GM19395 (cell line): ENCODE measurements at regions not wholly inside any gene's neighbourhood (a gene's known extent, or its start where the extent isn't known, plus 50 kb on each side); places are given as distances from the start of the nearest gene placed in this dataset.

Source experiments
- ATAC-seq: cut with Tn5 transposase; IDR thresholded peaks from one replicate; pipeline ENCODE4 v1.9.1; 2021; ENCODE audit warnings: mild to moderate bottlenecking, moderate library complexity; ENCODE audit not compliant: unreplicated experiment

DNA sequence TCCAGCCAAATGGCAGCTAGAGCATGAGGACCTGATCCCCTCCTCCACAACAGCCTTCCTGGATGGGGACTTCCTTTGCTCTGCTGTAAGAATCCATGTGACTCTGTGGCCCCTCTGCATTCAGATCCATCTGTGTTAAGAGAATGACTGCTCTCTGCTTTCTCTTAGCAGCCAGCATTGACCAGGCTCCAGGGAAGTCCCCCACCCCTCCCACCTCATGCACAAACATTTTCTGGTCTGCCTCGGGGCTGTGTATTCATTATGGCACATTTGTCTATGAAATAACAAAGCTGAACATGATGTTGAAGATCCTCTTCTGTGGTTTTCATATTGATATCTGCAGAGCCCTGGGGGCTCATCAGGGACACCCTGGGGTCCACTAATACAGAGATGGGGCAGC lies 201.7 kb downstream of the NUAK1 start:
- no peak for ATAC-seq

DNA sequence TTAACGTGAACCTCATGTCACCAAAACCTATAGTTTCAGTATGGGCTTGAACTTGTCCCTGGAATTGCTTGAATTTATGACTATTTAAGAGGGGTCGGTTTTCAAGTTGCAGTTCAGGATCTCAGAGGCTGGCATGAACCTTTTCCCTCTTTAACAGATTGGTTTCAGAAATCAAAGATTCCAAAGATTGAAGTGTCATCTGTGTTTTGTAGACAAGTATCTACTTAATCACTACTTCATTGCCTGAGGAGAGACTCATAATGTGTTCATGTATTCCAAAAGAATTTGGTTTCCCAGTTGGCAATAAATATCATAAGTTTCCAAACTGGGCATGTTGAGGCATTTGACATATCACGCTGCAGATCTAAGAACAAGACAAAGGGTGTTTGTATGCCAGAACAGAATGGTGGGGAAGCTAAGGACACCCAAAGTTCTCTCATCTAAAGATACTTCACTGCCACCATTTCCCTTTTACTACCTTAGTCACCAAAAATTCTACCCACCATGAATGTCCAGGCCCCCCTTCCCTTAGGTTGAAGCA lies 199.5 kb downstream of the NUAK1 start:
- ATAC-seq = no peak

DNA sequence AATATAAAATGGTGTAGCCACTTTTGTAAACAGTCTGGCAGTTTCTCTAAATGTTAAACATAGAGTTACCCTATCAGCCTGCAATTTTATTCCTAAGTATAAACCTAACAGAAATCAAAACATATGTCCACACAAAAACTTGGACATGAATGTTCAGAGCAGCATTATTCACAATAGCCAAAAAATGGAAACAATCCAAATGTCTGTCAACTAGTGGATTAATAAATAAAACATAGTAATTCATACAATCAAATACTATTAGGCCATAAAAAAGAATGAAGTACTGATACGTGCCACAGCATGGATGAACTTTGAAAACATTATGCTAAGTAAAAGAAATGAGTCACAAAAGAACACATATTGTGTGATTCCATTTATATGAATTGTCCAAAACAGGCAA lies 196.5 kb downstream of the NUAK1 start:
- no peak for ATAC-seq

DNA sequence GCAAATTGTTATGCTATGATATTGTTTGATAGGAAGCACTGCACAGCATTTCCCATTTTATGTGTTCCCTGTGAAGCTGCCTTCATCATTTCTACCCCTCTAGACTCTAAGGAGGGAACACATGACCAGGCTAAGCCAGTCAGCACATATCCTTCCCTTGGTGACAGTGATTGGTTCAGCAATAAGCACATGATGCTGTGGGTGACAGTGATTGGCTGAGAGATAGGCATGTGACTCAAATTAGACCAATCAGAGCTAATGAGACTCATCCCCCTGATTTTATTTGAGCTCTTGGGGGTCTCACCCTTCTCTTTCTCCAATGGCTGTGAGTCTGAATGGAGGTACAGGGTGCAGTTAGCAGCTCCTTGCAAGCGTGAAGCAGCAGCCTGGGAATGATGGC lies 195.2 kb downstream of the NUAK1 start:
- ATAC-seq = no peak

DNA sequence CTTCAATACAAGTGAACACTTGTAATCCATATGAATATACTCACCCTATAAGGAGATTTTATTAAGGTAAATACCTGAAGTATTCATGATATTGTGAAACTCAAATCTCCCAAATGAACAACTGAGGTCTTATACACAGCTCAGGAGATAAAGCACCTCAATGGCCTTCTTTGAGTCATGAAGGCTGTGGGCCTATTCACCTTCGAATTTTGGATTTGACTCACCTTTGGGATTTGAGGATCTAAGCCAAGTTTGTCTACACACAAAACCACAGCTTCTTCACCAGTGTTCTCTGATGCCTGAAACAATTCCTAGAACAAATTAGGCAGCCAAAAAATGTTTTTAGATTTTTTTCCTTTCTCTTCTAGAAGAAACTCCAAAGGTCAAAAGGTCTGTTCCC lies 194.1 kb downstream of the NUAK1 start:
- ATAC-seq = no peak

DNA sequence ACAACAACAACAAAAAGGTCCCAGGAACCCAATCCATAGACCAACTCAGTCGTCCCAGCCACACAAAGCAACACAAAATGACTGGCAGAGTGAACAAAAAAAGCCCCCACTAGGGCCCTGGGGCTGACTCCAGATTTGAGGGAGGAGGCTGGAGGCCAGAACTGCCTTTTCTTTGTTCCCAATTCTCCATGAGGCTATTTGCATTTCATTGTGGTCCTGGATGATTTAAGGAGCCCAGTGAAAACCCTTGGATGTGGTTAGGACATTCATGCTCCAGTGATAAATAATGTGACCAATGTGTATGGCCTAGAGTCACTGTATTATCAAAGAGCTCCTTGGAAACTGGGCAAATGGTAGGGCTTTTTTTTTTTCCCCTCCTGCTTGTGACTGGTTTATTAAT lies 192.9 kb downstream of the NUAK1 start:
- no peak for ATAC-seq

DNA sequence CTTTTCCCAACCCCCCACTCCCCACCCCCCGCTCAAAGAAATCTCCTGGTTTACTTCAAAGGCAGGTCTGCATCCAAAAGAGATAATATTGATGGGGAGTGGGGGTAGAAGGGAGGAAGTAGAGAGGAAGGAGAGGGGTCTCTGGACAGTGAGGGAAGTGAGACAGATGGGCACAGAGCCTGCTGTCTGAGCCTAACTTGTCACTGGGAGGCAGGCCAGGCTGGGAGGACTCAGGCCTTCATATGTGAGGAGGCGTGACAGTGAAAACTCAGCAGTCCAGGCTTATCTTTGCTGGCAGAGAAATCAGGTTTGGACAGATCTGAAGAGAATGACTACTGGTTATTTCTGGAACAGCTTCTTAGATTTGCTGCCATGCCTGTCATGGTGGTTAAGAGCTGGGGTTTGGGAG lies 192.3 kb downstream of the NUAK1 start:
- no peak for ATAC-seq

DNA sequence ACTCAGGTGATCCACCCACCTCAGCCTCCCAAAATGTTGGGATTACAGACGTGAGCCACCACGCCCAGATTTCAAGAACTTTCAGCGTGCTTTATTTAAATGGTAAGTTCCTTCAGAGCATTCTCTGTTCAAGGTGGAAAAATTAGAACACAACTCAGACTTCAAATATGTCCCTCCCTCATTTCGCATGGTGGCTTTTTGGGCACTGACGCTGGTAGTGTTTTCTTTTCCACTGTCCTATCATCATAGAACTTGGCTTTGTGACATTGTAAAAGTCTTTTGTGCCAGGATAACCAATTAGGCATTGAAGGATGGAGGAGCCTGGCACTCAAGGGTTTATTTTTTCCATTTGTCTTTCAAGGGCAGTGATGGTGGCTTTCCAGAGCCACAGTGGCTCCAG lies 190.8 kb downstream of the NUAK1 start:
- no peak for ATAC-seq

DNA sequence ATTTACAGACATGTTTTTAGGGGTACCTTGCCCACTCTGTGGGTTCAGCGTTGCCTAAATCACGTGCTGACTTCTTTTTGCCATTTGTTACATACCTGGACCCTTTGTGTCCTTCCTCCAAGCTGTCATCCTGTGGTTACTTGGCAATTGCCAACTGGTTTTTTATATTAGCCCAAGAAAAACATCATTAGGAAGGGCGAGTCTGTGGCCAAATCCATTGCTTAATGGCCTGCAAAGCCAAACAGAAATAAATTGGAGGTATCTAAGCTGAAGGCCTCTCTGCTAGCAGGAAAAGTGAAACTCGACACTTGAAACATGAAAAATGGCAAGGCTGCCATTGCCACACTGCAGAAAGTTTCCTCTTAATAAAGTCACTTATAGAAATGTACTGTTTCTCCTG lies 190.4 kb downstream of the NUAK1 start:
- no peak for ATAC-seq

DNA sequence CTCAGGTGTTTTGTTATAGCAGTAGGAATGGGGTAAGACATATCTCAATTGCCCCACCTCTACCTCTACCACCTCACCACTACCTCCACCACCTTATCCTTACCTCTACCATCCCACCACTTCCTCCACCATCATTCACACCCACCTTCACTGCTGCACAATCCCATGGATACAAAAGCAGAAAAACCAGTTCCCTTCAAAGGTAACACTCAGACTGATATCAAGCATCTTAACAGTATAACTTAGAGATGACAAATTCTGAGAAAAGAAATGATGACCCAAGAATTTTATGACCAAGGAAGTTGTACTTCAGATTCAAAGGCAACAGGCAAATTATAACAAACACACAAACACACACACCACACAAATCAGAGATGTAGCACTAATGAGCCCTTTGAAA lies 189.4 kb downstream of the NUAK1 start:
- no peak for ATAC-seq

DNA sequence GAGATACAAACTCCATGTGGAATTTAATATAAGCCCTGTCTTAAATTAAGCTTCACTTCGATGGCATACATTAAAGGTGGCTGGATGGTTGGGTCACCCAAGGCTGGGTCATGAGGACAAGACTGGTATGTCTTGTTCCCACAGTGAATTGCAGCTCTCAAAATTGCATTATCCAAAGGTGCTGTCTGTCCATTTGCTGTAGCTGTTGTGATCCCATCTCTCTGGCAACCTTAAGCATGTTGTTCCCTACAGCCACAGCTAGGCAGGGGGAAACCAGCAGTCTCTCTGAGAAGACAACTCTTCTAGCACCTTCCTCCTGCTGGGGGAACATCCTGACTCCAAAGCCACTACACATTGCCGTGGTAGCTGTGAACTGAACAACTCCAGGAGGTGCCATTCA lies 187.0 kb downstream of the NUAK1 start:
- no peak for ATAC-seq

DNA sequence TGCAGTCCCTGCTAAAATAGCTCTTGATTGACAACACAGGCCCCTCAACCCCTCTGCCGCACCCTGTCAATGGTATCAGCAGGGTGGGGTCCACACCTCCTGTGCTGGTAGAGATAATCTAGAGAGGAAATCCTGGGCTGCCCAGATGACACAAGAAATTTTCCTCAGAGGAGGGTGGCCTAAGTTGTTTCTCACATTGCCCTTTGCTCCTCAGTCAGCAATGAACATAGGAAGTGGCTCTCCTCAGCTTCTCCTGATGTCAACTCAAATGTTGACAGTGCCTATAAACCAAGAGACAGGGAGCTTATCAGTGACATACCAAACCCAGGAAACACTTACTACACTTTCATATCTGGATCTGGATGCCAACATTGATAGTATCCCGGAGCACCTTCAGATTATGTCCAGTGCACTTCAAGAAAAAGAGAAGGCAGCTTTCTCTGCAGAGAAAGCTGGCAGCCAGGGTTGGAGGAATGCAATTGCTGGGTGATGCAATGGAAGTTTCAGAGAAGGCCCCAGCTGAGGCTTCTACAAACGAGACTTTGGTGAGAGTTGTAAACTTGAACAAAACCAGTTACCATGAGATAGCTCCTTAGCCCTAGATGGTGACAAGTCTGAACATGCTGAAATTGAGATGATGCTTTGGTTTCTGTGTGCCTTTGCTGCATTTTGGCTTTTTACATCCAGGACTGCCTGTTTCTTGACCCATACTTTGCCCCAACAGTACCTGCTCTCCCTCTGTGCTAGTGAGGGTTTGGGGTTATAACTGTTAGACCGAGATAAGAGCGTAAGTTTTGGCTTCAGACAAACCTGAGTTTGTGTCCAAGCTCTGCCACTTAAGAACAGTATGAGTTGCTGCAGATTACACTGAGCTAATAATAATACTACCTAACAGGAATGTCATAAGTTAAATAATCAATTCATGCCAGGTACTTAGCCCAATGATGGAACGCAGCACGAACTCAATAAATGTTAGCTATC lies 183.5 kb downstream of the NUAK1 start:
- no peak for ATAC-seq

DNA sequence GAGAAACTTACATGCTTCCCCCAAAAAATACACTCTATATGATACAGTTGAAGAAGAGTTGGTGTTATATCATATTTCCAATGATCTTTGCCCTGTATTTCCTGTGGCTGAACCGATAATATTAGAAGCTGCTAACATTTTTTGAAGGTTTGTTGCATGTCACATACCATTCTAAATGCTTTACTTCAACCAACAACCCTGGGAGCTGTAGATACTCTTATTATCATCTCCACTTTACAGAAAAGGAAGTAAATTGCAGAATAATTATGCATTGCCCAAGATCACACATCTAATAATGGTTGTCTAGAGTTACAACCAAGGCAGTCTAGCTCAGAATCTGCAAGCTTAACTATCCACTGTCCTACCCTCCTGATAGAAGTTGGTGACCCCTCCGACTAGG lies 182.8 kb downstream of the NUAK1 start:
- ATAC-seq = no peak

DNA sequence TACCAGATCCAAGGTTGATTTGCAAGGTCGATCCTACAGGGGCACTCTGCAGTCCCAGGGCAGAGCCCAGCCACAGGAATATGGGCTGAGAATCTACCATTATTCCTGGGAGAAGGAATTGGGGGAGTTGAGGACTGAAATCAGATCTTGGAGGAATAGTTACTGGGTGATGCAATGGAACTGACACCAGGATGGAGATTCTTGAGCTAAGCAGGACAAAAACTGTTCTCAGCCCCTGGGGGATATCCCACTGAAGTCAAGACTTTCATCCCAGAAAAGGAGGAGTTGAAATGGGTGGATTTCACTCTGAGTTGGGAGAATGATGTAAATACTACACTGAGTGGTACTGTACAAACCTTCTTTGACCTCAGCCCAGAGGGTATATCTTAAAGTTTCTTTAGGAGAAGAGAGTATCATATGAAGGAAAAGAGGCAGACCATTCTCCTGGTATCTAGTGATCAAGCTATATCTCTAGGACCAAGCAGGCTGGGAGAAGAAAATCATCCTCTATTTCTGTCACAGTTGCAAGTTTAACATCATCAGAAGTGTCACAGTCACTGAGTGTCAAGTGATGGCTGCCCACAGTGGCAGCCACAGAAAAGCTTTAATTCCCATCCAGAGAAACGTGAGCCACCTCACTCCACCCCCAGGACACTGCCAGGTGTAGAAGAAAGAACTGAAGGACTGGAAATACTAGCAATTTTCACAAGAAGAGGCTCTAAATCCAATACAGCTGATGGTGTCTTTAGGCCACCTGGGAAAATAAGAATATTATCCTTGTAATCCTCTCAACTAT lies 181.9 kb downstream of the NUAK1 start:
- ATAC-seq = no peak

DNA sequence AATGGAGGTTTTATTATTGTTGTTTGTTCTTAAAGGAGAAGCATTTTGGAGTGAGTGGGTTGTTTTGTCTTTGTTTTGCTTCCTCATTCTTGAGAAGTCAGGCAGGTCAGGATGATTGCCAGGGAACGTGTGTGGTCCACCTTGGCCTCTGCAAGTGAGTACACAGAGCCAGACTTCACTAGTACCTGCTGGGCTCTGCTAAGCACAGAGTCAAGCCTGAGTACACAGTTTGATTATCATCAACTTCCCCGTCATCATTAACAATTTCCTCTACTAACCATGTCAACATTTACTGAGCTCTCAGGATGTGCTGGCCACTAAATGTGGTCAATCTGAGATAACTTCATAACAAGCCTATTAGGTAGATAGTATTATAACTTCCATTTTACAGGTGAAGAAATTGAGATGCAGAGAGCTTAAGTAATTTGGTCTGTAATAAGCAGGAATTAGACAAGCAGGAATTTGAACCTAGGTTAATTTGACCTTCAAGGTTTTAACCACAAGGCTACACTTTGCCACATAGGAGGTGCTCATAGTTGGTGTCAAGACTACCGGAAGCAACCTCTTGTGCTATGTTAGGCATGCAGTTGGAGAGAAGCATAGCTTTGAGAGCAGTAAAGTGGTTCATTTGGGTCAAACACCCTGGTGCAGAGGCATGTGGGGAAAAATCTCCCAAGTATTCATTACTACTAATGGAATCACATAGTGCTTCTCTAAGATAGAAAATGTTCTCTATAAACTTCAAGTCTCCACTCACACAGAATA lies 178.3 kb downstream of the NUAK1 start:
- no peak for ATAC-seq

DNA sequence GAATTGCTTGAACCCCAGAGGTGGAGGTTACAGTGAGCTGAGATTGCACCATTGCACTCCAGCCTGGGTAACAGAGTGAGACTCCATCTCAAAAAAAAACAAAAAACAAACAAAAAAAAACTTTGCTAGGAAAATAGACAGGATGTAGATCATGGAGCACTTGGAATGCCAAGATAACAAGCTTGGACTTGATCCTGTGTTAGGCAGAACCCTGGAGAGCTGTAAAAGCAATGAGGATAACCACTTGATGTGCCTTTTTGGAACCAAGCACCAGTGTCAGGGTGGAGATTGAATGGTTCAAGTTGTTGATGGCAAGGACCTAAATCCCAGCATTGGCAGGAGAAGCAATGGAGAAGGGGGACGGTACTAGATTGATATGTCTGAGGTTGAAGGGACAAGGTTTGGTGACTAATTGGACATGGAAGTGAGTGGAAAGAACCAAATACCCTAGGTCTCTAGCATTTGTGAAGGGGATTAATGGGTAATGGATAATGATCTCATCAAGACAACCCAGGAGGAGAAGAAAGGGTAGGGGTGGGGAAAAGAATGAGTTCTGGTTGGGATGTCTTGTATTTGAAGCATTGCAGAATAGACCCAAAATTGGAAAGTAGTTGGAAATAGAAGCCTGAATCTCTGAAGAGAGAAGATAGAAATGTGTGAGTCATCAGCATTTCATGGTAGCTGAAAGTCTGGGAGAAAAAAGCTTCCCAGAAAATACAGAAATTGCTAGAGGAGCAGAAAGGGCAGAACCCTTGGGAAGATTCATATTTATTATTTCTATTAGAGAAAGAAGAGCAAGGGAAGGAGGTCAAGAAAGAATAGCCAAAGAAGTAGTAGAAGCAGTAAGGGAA lies 176.7 kb downstream of the NUAK1 start:
- no peak for ATAC-seq

DNA sequence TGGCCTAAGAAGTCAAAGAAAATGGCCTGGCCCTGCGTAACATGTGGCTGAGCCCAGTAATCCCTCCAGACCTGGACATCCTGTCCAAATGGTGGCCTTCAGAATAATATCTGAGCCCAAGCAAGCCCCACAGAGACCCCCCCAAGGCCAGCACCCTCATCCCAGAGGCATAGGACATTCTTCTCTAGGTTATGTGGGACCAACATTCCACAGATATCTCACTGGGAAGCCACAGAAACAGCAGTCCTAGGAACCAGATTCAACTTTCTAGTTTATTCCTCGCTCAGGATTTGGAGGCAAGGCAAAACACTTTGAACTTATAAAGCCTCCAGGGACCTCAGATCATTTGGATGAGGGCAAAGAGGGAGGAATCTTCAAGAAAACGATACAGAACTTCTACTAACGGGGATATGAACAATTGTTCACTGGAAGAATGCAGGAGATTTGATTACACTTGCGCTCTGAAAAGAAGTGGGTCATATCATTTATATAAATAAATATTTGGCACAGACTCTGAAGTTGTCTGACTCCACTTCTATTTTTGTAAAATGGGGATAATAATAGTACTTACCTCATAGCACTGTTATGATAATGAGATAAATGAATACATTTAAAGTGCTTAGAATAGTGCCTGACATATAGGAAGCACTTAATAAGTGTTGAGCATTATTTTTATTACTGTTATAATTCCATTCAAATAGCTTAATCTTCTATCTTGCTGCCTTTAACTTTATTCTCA lies 171.5 kb downstream of the NUAK1 start:
- no peak for ATAC-seq

DNA sequence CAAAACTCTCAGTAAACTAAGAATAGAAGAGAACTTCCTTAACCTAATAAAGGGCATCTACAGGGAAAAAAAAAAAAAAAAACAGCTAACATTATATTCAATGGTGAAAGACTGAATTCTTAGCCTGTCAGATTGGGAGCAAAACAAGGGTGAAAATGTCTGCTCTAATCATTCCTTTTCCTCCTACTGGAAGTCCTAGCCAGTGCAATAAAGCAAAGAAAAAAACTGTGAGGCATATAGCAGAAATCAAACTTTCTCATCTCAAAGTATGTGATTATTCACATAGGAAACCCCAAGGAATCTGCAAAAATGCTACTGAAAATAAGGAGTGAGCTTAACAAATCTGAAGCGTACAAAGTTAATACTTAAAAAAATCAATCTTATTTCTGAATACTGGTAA lies 170.7 kb downstream of the NUAK1 start:
- ATAC-seq = no peak

DNA sequence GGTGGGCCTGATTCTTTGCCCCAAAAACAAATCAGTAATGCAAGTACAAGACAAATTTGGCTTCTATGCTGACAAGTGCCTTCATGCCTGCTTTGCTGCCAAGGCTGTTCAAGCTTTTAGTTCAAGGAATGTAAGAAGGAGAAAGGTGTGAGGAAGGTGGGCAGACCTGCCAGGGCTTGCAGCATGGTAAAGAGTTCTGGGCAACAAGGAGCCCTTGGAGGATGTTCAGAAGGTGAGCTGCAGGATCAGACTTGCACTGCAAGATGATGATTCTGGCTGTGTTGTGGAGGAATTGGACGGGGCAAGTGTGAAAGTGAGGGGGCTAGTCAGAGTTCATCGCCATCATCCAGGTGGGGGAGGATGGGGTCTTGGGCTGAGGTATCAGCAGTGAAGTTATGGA lies 167.9 kb downstream of the NUAK1 start:
- ATAC-seq = no peak
